ENCODE measurements at regions not wholly inside any gene's neighbourhood (a gene's known extent, or its start where the extent isn't known, plus 50 kb on each side); places are given as distances from the start of the nearest gene placed in this dataset.

- TF ChIP-seq EZH2 (IDR thresholded peaks at IDR 0.05; ENCODE audit: insufficient read depth, poor library complexity, severe bottlenecking), result no peak
- no peak for TF ChIP-seq EZH2phosphoT487 (IDR thresholded peaks at IDR 0.05; ENCODE audit: insufficient read depth, low read depth)
Measured at GRCh38 chr15:31930967-31931366, 99.3 kb upstream of the CHRNA7 start.

Data from GM23248 (cell line).